ENCODE measurements at regions not wholly inside any gene's neighbourhood (a gene's known extent, or its start where the extent isn't known, plus 50 kb on each side); places are given as distances from the start of the nearest gene placed in this dataset.

DNA sequence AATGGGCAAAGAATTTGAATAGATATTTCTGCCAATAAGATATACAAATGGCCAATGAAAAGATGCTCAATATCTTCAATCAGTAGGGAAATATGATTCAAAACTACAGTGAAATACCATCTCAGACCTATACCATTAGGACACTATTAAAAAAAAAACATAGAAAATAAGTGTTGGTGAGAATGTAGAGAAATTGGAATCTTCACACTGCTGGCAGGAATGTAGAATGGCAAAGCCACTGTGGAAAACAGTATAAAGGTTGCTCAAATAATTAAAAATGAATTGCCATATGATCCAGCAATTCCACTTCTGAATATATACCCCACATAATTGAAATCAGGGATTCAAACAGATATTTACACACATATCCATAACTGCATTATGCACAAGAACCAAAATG lies 88.1 kb upstream of the STARD13 start:
- no peak for DNase-seq

- DNase-seq, result no peak
Observed at GRCh38 chr13:33375421-33375820, 89.9 kb upstream of the STARD13 start.

DNA sequence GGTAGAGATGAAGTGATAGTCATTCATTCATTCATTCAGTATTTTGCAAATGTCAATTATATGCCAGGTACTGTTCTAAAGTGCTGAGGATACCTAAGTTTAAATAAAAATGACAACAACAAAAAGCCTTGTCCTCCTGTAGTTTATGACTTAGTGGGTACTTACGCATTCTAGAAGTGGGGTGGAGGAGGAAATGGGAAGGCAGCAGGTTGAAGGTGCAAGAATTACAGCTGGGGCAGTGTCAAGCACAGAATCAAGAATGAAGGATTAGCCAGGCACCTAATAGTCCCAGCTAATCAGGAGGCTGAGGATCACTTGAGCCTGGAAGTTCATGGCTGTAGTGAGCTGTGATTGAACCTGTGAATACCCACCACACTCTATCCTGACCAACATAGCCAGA lies 90.7 kb upstream of the STARD13 start:
- DNase-seq, result no peak

DNA sequence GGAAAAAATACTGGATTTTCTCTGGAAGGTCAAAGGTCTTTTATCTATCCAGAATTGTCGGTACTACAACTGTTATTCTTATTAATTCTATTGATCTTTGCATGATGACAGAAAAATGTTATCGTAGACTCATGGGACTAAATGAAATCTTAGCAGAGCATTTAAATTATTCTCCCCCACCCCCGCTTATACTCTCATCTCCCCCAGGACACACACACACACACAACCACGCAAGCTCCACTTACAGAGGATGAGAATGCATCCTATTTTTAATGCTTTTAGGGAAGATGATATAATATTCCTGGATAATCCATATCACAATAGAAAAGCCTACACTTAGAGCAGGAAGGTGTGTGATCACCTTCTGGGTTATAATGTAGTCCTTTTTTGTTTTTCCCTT lies 91.9 kb upstream of the STARD13 start:
- no peak for DNase-seq

DNA sequence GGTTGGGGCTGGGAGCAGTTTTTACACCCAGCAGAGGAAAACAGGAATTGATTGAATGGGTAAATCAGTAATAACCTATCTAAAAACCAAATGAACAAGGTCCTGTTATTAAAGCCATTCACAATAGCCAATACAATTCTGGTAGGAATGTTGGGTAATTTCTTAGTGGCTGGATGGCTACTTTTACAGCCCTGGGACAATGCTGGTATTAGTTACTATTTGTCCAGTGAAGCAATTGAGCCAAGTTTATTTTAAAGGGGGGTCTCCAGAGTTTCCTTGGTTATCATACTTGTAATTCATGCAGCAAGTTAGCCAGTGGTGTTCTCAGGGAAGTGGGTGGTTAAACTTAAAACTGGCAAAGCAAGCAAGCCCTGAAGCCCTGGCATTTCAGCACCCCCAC lies 92.3 kb upstream of the STARD13 start:
- DNase-seq, result no peak

GRCh38 chr13:33379608-33380007 lies 94.1 kb upstream of the STARD13 start:
- no peak for DNase-seq

GRCh38 chr13:33380487-33381079 lies 95.0 kb upstream of the STARD13 start:
- DNase-seq, result no peak

GRCh38 chr13:33381180-33381579 lies 95.6 kb upstream of the STARD13 start:
- no peak for DNase-seq

GRCh38 chr13:33381906-33382305 lies 96.4 kb upstream of the STARD13 start:
- DNase-seq, result no peak

GRCh38 chr13:33383724-33384577 lies 98.4 kb upstream of the STARD13 start:
- no peak for DNase-seq

DNA sequence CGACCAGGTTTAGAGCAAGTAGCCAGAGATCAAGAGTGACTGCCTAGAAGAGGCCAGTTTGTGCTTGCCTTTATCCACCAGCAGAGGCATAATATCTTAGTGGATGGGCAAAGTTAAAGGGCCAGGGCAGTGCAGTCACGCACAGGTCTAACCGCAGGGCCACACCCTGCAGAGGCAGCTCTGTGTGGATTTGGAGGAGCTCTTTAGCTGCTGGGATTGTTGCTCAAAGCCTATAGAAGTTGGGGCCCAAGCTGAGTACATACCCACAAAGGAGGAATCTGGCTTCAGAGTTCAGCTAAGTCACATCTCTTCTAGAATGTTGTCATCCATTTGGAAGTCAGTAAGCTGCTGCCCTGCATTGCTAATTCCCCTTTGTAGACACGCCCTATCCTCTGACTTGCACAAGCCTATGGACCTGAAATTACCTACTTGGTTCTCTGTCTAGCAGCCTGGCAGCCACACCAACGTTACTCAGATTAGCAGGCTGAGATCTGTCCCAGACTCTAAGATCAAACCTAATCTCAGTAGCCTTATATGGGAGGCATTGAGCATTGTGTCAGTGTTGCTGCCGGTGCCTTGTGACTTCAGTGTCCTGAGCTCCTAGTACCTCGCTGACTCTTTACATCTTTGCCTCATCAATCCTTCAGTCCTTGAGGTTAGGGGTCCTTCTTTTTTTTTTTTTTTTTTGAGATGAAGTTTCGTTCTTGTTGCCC lies 102.9 kb upstream of the STARD13 start:
- DNase-seq, result no peak

- no peak for DNase-seq
Observed at GRCh38 chr13:33392794-33393405, 107.3 kb upstream of the STARD13 start.

DNA sequence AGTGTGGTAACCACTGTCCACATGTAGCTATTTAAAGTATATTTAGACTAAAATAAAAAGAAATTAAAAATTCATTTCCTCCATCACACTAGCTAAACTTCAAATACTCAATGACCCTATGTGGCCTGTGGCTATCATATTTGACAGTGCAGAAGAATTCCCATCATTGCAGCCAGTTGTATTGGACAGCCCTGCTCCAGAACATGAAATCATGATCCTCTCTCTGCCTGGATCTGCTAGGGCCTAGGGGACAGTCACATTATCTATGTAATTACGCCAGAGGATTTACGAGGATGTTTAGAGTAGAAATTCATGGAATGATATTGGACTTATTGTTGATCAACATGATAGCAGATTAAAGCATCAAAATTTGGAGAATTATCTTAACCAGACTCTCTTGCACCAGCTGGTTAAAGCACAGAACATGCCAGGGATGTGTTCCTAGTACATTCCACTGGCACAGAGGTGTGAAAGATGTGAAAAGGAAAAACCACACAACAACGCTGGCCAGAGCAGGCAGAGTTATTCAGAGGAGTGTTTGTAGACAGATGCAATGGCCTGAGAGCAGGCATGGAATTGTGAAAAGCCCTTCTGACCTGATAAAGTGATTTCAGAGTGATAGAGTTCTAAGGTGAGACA lies 108.9 kb upstream of the STARD13 start:
- DNase-seq, result no peak

- DNase-seq, result peak; percentile 18
Observed at GRCh38 chr13:33401238-33401637, 115.7 kb upstream of the STARD13 start.

- no peak for DNase-seq
Observed at GRCh38 chr13:33402975-33403374, 117.4 kb upstream of the STARD13 start.

GRCh38 chr13:33403807-33404362 lies 118.3 kb upstream of the STARD13 start:
- no peak for DNase-seq

DNA sequence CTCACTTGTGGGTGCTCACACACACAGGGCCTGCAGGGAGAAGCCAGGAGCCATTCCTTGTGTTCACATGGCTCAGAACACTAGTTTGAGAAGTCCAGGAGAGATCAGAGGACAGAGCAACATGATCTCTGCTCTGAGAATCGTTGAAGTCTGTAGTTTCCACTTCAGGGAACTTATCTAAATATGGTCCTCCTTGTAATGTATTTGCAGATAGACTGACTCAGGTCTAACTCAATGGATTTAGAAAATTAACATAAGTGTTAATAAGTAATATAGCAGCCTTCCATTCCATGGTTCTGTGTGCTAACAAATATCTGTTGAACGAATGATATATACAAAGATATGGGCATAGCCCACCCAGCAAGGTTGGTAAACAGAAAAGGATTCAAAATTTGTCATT lies 119.8 kb upstream of the STARD13 start:
- no peak for DNase-seq

- no peak for DNase-seq
Observed at GRCh38 chr13:33409673-33410510, 124.3 kb upstream of the STARD13 start.

GRCh38 chr13:33410619-33411018 lies 125.1 kb upstream of the STARD13 start:
- no peak for DNase-seq

- DNase-seq, result no peak
Observed at GRCh38 chr13:33411312-33411711, 125.8 kb upstream of the STARD13 start.

DNA sequence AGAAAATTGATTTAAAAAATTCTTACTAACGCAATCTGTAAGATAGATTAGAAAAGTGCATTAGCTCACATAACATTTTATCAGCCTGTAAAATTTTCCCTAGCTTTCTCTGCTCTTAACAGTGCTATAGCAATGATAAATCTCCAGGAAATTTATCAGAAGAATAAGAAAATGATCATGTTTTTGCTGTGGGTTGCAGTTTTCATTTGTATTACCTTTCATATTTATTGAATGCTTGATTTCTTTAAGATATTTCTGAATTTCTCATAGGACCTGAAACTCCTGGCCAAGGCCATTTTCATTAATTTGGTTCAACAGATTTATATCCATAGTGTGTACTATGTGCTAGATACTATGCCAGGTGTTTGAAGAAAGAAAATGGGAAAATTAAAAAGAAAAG lies 130.3 kb upstream of the STARD13 start:
- DNase-seq, result no peak
